ENCODE measurements at regions not wholly inside any gene's neighbourhood (a gene's known extent, or its start where the extent isn't known, plus 50 kb on each side); places are given as distances from the start of the nearest gene placed in this dataset.

- TF ChIP-seq, protein P1, sequence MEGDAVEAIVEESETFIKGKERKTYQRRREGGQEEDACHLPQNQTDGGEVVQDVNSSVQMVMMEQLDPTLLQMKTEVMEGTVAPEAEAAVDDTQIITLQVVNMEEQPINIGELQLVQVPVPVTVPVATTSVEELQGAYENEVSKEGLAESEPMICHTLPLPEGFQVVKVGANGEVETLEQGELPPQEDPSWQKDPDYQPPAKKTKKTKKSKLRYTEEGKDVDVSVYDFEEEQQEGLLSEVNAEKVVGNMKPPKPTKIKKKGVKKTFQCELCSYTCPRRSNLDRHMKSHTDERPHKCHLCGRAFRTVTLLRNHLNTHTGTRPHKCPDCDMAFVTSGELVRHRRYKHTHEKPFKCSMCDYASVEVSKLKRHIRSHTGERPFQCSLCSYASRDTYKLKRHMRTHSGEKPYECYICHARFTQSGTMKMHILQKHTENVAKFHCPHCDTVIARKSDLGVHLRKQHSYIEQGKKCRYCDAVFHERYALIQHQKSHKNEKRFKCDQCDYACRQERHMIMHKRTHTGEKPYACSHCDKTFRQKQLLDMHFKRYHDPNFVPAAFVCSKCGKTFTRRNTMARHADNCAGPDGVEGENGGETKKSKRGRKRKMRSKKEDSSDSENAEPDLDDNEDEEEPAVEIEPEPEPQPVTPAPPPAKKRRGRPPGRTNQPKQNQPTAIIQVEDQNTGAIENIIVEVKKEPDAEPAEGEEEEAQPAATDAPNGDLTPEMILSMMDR (IDR thresholded peaks at IDR 0.05), result no peak
- no peak for TF ChIP-seq POLR2AphosphoS5 (IDR thresholded peaks at IDR 0.05)
- no peak for TF ChIP-seq POLR2A (IDR thresholded peaks at IDR 0.05; ENCODE audit: low read depth)
- TF ChIP-seq EP300 (IDR thresholded peaks at IDR 0.05), result no peak
These were observed 2545.3 kb downstream of the PCDH9 start for GRCh38 chr13:64684685-64685431.

Data from esophagus muscularis mucosa (tissue), 4 donors.